SK-N-SH (cell line): ENCODE measurements at regions not wholly inside any gene's neighbourhood (a gene's known extent, or its start where the extent isn't known, plus 50 kb on each side); places are given as distances from the start of the nearest gene placed in this dataset.

ENCODE experiments used
- CTCF ChIA-PET: fragments of 300-600, 350-600 bp; formaldehyde crosslinking; extraction: SDS; loops from one replicate; lab custom pipeline; 2021; lab: Yijun Ruan, JAX
- POLR2A ChIA-PET: fragments of 350-600 bp; sonication (Branson Sonifier 250); formaldehyde crosslinking; extraction: SDS; loops from one replicate; lab custom pipeline; 2020; ENCODE audit warnings: antibody characterized with exemption, inconsistent platforms; lab: Yijun Ruan, JAX
- DNase-seq: peaks from one replicate; pipeline ENCODE4 v3.0.0; 2012
- H2AFZ ChIP-seq: fragments of 200-600 bp; sonication (generic); 2 replicates; pipeline ENCODE4 v1.8.1; 2016; ENCODE audit warnings: antibody characterized with exemption, mild to moderate bottlenecking, low read depth
- H3F3A ChIP-seq: fragments of 200-600 bp; sonication (generic); replicated peaks from 2 replicates; pipeline ENCODE3; 2016; ENCODE audit warnings: antibody characterized with exemption, mild to moderate bottlenecking; ENCODE audit not compliant: insufficient read depth
- H3K27ac ChIP-seq, 2 experiments: fragments of 200-500 bp in 1 of 2; fragments of 200-600 bp in 1 of 2; sonication (Bioruptor generic) in 1 of 2; sonication (generic), shearing (Covaris generic) in 1 of 2; 2 replicates each; pipeline versions ENCODE4 v1.5.1 to v1.6.1; 2014 to 2016; ENCODE audit warnings: low read depth in 2 of 2, inconsistent platforms in 1 of 2, low read length in 1 of 2, mild to moderate bottlenecking in 1 of 2, mixed read lengths in 1 of 2
- H3K27me3 ChIP-seq: fragments of 200-600 bp; sonication (generic), shearing (Covaris generic); 2 replicates; pipeline ENCODE4 v1.6.1; 2016; ENCODE audit warnings: mixed run types; ENCODE audit not compliant: insufficient read depth
- H3K36me3 ChIP-seq, 2 experiments: fragments of 200-500 bp in 1 of 2; fragments of 200-600 bp in 1 of 2; sonication (Bioruptor generic) in 1 of 2; sonication (generic) in 1 of 2; replicated peaks in 1 of 2; 2 replicates each; pipeline versions ENCODE3 to v1.5.1; 2014 to 2016; ENCODE audit warnings: low read length in 1 of 2, mild to moderate bottlenecking in 1 of 2; ENCODE audit not compliant: insufficient read depth in 2 of 2, control insufficient read depth in 1 of 2
- H3K4me1 ChIP-seq, 2 experiments: fragments of 200-500 bp in 1 of 2; fragments of 200-600 bp in 1 of 2; sonication (Bioruptor generic) in 1 of 2; sonication (generic), shearing (Covaris generic) in 1 of 2; 2 replicates each; pipeline versions ENCODE4 v1.5.1 to v1.6.1; 2014 to 2016; ENCODE audit warnings: low read depth in 1 of 2, low read length in 1 of 2, mixed run types in 1 of 2; ENCODE audit not compliant: insufficient read depth in 2 of 2, control insufficient read depth in 1 of 2
- H3K4me2 ChIP-seq: fragments of 200-600 bp; sonication (generic), shearing (Covaris generic); 2 replicates; pipeline ENCODE4 v1.6.1; 2017; ENCODE audit warnings: mixed run types
- H3K4me3 ChIP-seq, 2 experiments: fragments of 200-500 bp in 1 of 2; fragments of 200-600 bp in 1 of 2; sonication (Bioruptor generic) in 1 of 2; sonication (generic), shearing (Covaris generic) in 1 of 2; 2 replicates each; pipeline versions ENCODE4 v1.5.1 to v1.8.1; 2014 to 2016; ENCODE audit warnings: low read depth in 2 of 2, inconsistent platforms in 1 of 2, low read length in 1 of 2, mild to moderate bottlenecking in 1 of 2, mixed read lengths in 1 of 2, moderate library complexity in 1 of 2
- H3K79me2 ChIP-seq: fragments of 200-600 bp; sonication (generic); 2 replicates; pipeline ENCODE4 v1.8.1; 2017; ENCODE audit warnings: mild to moderate bottlenecking; ENCODE audit not compliant: insufficient read depth
- H3K9ac ChIP-seq: fragments of 200-600 bp; sonication (generic); 2 replicates; pipeline ENCODE4 v1.6.1; 2017; ENCODE audit warnings: mixed run types
- H3K9me2 ChIP-seq: fragments of 200-600 bp; sonication (generic); 2 replicates; pipeline ENCODE4 v1.6.1; 2017; ENCODE audit warnings: mixed run types
- H3K9me3 ChIP-seq: fragments of 200-600 bp; sonication (generic); 2 replicates; pipeline ENCODE4 v1.6.1; 2017; ENCODE audit warnings: mixed run types, mild to moderate bottlenecking, moderate library complexity
- H4K20me1 ChIP-seq: fragments of 200-600 bp; sonication (generic); 2 replicates; pipeline ENCODE4 v1.6.1; 2017; ENCODE audit warnings: mild to moderate bottlenecking, mixed run types; ENCODE audit not compliant: insufficient read depth
- ELF1 ChIP-seq: IDR thresholded peaks from 2 replicates; pipeline ENCODE4 v1.4.0; 2012
- FOXJ3 ChIP-seq: sonication (generic); formaldehyde crosslinking; IDR thresholded peaks from 2 replicates; pipeline ENCODE4 v1.5.1; 2020; ENCODE audit warnings: mild to moderate bottlenecking, missing genetic modification reagents
- JUND ChIP-seq: IDR thresholded peaks from 2 replicates; pipeline ENCODE4 v1.4.0; 2012
- NFIC ChIP-seq: IDR thresholded peaks from 2 replicates; pipeline ENCODE4 v1.4.0; 2012; ENCODE audit warnings: borderline replicate concordance
- RAD21 ChIP-seq: IDR thresholded peaks from 2 replicates; pipeline ENCODE4 v1.6.1; 2012; ENCODE audit warnings: mild to moderate bottlenecking, low read length
- RCOR1 ChIP-seq: fragments of 150-350 bp; IDR thresholded peaks from 2 replicates; pipeline ENCODE4 v1.6.1; 2017; ENCODE audit warnings: antibody characterized with exemption, low read length
- RFX5 ChIP-seq: IDR thresholded peaks from 2 replicates; pipeline ENCODE4 v1.6.1; 2012; ENCODE audit warnings: mild to moderate bottlenecking, improper control_type of control experiment, low read length
- SIN3A ChIP-seq: IDR thresholded peaks from 2 replicates; pipeline ENCODE4 v1.6.1; 2012; ENCODE audit warnings: low read depth, mild to moderate bottlenecking, low read length, moderate library complexity, borderline replicate concordance
- TCF12 ChIP-seq: IDR thresholded peaks from 2 replicates; pipeline ENCODE4 v1.4.0; 2012
- YY1 ChIP-seq: IDR thresholded peaks from 2 replicates; pipeline ENCODE4 v1.4.0; 2012; ENCODE audit warnings: low read depth, mild to moderate bottlenecking
- WGBS: methylation state at CpG from one replicate; pipeline ENCODE4 v1.1.6; 2017; ENCODE audit warnings: low lambda C conversion rate; 5-methylcytosine and 5-hydroxymethylcytosine counted together
- TF ChIP-seq, protein P1 (sequence below): IDR thresholded peaks from 2 replicates; pipeline ENCODE4 v1.4.0; 2012; ENCODE audit warnings: low read depth
- TF ChIP-seq, protein P2 (sequence below): fragments of 150-350 bp; IDR thresholded peaks from 2 replicates; pipeline ENCODE4 v1.6.1; 2016; ENCODE audit warnings: mild to moderate bottlenecking, low read depth, low read length
- TF ChIP-seq, protein P3 (sequence below): IDR thresholded peaks from 2 replicates; pipeline ENCODE4 v1.4.0; 2012; ENCODE audit warnings: low read depth, borderline replicate concordance
- TF ChIP-seq, protein P4 (sequence below): IDR thresholded peaks from 2 replicates; pipeline ENCODE4 v1.4.0; 2012; ENCODE audit warnings: low read depth, borderline replicate concordance
- TF ChIP-seq, protein P5 (sequence below): IDR thresholded peaks from 2 replicates; pipeline ENCODE4; 2012

DNA sequence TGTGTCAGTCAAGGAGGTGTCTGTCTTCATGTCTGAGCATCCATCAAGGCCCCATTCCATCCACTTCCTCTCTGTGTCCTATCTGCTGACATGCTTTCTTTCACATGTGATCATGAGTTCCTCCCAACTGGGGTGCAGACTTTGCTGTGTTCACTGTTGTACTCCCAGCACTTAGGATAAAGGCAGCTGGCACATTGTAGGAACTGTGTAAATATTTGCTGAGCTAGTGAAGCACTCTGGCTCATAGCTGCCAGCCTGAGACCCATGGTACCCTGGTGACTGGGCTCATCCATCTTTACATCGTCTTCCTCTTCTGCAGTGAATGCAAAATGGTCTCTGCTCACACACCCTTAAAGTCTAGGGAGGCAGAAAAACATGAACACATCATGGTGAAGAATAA is 242.2 kb upstream of the IGFBP3 start:
- no peak overlapping the region for H3K27ac ChIP-seq
- DNase-seq = no peak
- H4K20me1 ChIP-seq = no peaks in the 10 kb centered on the region
- H3K36me3 ChIP-seq = no peaks in the 10 kb centered on the region
- H3K9me2 ChIP-seq = no peaks in the 10 kb centered on the region
- H3F3A ChIP-seq = peaks cover 5% of the 10 kb centered on the region
- TF ChIP-seq RCOR1 = no peak
- no peak for TF ChIP-seq SIN3A
- TF ChIP-seq, protein P1, sequence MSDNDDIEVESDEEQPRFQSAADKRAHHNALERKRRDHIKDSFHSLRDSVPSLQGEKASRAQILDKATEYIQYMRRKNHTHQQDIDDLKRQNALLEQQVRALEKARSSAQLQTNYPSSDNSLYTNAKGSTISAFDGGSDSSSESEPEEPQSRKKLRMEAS = no peak
- no peak for TF ChIP-seq RFX5
- TF ChIP-seq NFIC = no peak
- TF ChIP-seq, protein P2, sequence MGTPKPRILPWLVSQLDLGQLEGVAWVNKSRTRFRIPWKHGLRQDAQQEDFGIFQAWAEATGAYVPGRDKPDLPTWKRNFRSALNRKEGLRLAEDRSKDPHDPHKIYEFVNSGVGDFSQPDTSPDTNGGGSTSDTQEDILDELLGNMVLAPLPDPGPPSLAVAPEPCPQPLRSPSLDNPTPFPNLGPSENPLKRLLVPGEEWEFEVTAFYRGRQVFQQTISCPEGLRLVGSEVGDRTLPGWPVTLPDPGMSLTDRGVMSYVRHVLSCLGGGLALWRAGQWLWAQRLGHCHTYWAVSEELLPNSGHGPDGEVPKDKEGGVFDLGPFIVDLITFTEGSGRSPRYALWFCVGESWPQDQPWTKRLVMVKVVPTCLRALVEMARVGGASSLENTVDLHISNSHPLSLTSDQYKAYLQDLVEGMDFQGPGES = no peak
- no peak for TF ChIP-seq FOXJ3 (CRISPR knock-in tag)
- H2AFZ ChIP-seq = no peak overlapping the region
- no peaks in the 10 kb centered on the region for H3K27me3 ChIP-seq
- no peaks in the 10 kb centered on the region for H3K79me2 ChIP-seq
- no peak overlapping the region for H3K9ac ChIP-seq
- H3K4me2 ChIP-seq = no peak overlapping the region
- WGBS = 87% methylated on average over 1 of the region's 1 CpG
- no peak overlapping the region for H3K4me3 ChIP-seq
- CTCF ChIA-PET = no interaction called here
- POLR2A ChIA-PET = no interaction called here
- no peaks in the 10 kb centered on the region for H3K9me3 ChIP-seq
- peaks cover 0 to 19% of the 10 kb centered on the region in 2 experiments; a peak in 3 of 4 replicates for H3K4me1 ChIP-seq

DNA sequence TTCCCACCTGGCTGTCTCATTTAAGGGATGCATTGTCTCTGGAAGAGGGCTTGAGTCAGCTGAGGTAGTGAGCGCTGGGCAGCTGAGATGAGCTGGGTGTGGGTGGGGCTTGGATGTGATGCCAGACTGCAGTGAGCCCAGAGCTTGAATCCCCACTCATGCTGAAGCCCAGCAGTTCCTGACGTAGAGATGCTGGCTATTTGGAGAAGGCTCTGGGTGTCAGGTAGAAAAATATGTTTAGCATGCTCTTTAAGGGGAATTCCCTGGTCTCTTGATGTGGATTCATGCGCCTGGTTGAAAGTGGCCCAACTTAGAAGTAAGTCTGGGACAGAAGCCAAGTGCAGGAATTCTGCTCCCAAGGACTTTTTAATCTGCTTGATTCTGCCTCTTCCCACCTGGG is 241.5 kb upstream of the IGFBP3 start:
- POLR2A ChIA-PET = no interaction called here
- H4K20me1 ChIP-seq = no peaks in the 10 kb centered on the region
- peak overlapping the region; percentile 33; the same call in 1 of the 2 replicates for H2AFZ ChIP-seq

DNA sequence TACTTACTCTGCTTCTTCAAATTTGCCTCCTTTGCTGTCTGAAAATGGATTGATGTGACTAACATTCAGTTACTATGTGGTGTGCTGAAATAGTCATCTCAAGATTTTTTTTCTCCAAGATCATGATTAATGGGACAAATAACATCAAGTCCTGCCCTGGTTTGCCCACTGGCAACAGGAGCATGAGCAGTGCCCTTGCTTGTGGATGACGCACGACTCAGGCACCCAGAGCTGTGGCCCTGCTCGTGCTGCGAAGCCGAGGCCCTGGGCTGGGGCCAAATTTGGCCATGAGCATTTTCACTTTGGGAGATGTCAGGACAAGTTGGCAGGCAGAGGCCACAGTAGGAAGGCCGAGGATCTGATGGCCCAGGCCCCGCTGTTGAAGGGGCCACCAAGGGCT is 239.8 kb upstream of the IGFBP3 start:
- H3K79me2 ChIP-seq = no peaks in the 10 kb centered on the region
- H3F3A ChIP-seq = peaks cover 5% of the 10 kb centered on the region
- H3K9me3 ChIP-seq = no peaks in the 10 kb centered on the region
- CTCF ChIA-PET = no interaction called here
- peak overlapping the region in 1 of 2 experiments; percentile 13; a peak in 1 of 4 replicates for H3K27ac ChIP-seq
- no peak overlapping the region for H3K4me3 ChIP-seq
- H3K27me3 ChIP-seq = no peaks in the 10 kb centered on the region
- H4K20me1 ChIP-seq = no peaks in the 10 kb centered on the region
- H3K36me3 ChIP-seq = no peaks in the 10 kb centered on the region
- POLR2A ChIA-PET = no interaction called here
- H3K4me1 ChIP-seq = peaks cover 0 to 19% of the 10 kb centered on the region in 2 experiments
- WGBS = 84% methylated on average over 7 of the region's 7 CpGs
- no peak for DNase-seq
- H3K9ac ChIP-seq = no peak overlapping the region
- no peaks in the 10 kb centered on the region for H3K9me2 ChIP-seq
- peak overlapping the region; percentile 9; the same call in 1 of the 2 replicates for H2AFZ ChIP-seq
- H3K4me2 ChIP-seq = no peak overlapping the region
- TF ChIP-seq, protein P3, sequence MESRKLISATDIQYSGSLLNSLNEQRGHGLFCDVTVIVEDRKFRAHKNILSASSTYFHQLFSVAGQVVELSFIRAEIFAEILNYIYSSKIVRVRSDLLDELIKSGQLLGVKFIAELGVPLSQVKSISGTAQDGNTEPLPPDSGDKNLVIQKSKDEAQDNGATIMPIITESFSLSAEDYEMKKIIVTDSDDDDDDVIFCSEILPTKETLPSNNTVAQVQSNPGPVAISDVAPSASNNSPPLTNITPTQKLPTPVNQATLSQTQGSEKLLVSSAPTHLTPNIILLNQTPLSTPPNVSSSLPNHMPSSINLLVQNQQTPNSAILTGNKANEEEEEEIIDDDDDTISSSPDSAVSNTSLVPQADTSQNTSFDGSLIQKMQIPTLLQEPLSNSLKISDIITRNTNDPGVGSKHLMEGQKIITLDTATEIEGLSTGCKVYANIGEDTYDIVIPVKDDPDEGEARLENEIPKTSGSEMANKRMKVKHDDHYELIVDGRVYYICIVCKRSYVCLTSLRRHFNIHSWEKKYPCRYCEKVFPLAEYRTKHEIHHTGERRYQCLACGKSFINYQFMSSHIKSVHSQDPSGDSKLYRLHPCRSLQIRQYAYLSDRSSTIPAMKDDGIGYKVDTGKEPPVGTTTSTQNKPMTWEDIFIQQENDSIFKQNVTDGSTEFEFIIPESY = no peak
- TF ChIP-seq, protein P4, sequence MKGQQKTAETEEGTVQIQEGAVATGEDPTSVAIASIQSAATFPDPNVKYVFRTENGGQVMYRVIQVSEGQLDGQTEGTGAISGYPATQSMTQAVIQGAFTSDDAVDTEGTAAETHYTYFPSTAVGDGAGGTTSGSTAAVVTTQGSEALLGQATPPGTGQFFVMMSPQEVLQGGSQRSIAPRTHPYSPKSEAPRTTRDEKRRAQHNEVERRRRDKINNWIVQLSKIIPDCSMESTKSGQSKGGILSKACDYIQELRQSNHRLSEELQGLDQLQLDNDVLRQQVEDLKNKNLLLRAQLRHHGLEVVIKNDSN = no peak
- no peak for TF ChIP-seq FOXJ3 (CRISPR knock-in tag)
- TF ChIP-seq JUND = 0 out of 2 replicates have a peak, but pooled peaks have one; percentile 15
- 0 out of 2 replicates have a peak, but pooled peaks have one; percentile 24 for TF ChIP-seq TCF12
- TF ChIP-seq, protein P5, sequence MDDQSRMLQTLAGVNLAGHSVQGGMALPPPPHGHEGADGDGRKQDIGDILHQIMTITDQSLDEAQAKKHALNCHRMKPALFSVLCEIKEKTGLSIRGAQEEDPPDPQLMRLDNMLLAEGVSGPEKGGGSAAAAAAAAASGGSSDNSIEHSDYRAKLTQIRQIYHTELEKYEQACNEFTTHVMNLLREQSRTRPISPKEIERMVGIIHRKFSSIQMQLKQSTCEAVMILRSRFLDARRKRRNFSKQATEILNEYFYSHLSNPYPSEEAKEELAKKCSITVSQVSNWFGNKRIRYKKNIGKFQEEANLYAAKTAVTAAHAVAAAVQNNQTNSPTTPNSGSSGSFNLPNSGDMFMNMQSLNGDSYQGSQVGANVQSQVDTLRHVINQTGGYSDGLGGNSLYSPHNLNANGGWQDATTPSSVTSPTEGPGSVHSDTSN = peak; percentile 66
- TF ChIP-seq, protein P1 = peak; percentile 59; the same call in 1 of the 2 replicates
- no peak for TF ChIP-seq RAD21
- TF ChIP-seq ELF1 = no peak
- no peak for TF ChIP-seq YY1

More for the DNA sequence above, 241.5 kb upstream of the IGFBP3 start:
- Histone ChIP-seq H3K4me1 (peaks cover 0 to 19% of the 10 kb centered on the region in 2 experiments; a peak in 3 of 4 replicates), H3K9me2 (no peaks in the 10 kb centered on the region), H3K27ac (peak overlapping the region in 1 of 2 experiments; percentile 10; a peak in 1 of 4 replicates), H3K79me2 (no peaks in the 10 kb centered on the region), H3F3A (peaks cover 5% of the 10 kb centered on the region), H3K9me3 (no peaks in the 10 kb centered on the region), H3K4me2 (no peak overlapping the region), H3K36me3 (no peaks in the 10 kb centered on the region), H3K9ac (no peak overlapping the region), H3K27me3 (no peaks in the 10 kb centered on the region)
- no peak for DNase-seq
- CTCF ChIA-PET = interaction anchor here (1.5 kb wide), 1 partner anchor 241 kb away, joined by 3 read pairs; no protein-coding TSS in a partner anchor
- WGBS = 62% methylated on average over 3 of the region's 3 CpGs
- no peak for TF ChIP-seq FOXJ3 (CRISPR knock-in tag)
- TF ChIP-seq NFIC = peak; percentile 46
- TF ChIP-seq, all 33 proteins: peak for 1
- no peak overlapping the region for H3K4me3 ChIP-seq
